ENCODE measurements at regions not wholly inside any gene's neighbourhood (a gene's known extent, or its start where the extent isn't known, plus 50 kb on each side); places are given as distances from the start of the nearest gene placed in this dataset.
"Not testable (repeated sequence)": the region's sequence is repeated elsewhere in the genome, so short reads cannot be mapped to it uniquely, and the experiment has no call there.

DNA sequence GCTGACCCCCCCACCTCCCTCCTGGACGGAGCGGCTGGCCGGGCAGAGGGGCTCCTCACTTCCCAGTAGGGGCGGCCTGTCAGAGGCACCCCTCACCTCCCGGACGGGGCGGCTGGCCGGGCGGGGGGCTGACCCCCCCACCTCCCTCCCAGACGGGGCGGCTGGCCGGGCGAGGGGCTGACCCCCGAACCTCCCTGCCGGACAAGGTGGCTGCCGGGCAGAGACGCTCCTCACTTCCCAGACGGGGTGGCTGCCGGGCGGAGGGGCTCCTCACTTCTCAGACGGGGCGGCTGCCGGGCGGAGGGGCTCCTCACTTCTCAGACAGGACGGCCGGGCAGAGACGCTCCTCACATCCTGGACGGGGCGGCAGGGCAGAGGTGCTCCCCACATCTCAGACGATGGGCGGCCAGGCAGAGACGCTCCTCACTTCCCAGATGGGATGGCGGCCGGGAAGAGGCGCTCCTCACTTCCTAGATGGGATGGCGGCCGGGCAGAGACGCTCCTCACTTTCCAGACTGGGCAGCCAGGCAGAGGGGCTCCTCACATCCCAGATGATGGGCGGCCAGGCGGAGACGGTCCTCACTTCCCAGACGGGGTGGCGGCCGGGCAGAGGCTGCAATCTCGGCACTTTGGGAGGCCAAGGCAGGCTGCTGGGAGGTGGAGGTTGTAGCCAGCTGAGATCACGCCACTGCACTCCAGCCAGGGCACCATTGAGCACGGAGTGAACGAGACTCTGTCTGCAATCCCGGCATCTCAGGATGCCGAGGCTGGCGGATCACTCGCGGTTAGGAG is 66.2 kb upstream of the PAPPA2 start:
- H3K27ac ChIP-seq (ENCODE audit: low read length); H3K79me2 ChIP-seq (ENCODE audit: low read length); H2AFZ ChIP-seq (ENCODE audit: low read length); H3K36me3 ChIP-seq (ENCODE audit: insufficient read depth, low read length); H3K9ac ChIP-seq (ENCODE audit: low read length); H3K4me2 ChIP-seq (ENCODE audit: low read depth, low read length, poor library complexity, severe bottlenecking); H3K4me3 ChIP-seq (ENCODE audit: low read length); DNase-seq; H3K27me3 ChIP-seq (ENCODE audit: low read length); H3K9me2 ChIP-seq (replicated peaks; ENCODE audit: insufficient read depth, low read length); H4K20me1 ChIP-seq (ENCODE audit: insufficient read depth, low read depth, low read length); H3K4me1 ChIP-seq (ENCODE audit: low read length); H3K9me3 ChIP-seq (ENCODE audit: low read length): not testable (repeated sequence)

DNA sequence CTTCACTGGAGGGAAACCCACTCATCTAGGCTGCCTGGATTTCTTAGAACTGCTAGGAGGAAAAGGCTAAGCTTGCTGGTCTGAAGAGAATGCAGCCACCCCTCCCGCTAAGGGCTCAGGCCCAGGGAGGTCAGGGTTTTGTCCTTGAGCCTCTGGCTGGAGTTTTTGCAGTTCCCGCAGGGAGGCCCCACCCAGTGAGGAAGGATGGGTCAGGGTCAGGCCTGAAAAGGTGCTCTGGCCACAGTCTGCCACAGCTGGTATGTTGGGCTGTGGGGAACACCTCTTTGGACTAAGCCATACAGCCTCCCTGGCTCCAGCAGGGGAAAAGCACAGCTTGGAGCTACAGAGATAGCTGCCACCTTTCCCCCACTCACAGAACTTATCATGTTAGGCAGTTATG is 71.4 kb upstream of the PAPPA2 start:
- Histone ChIP-seq H3K9me2 (replicated peaks; ENCODE audit: insufficient read depth, low read length) (no peaks in the 10 kb centered on the region), H4K20me1 (ENCODE audit: insufficient read depth, low read depth, low read length) (no peaks in the 10 kb centered on the region), H3K79me2 (ENCODE audit: low read length) (no peaks in the 10 kb centered on the region), H3K4me3 (ENCODE audit: low read length) (no peak overlapping the region), H3K27me3 (ENCODE audit: low read length) (no peaks in the 10 kb centered on the region), H3K4me2 (ENCODE audit: low read depth, low read length, poor library complexity, severe bottlenecking) (no peak overlapping the region), H2AFZ (ENCODE audit: low read length) (no peak overlapping the region), H3K27ac (ENCODE audit: low read length) (no peak overlapping the region), H3K4me1 (ENCODE audit: low read length) (no peaks in the 10 kb centered on the region), H3K9ac (ENCODE audit: low read length) (no peak overlapping the region), H3K9me3 (ENCODE audit: low read length) (no peaks in the 10 kb centered on the region), H3K36me3 (ENCODE audit: insufficient read depth, low read length) (no peaks in the 10 kb centered on the region)
- no peak for DNase-seq

DNA sequence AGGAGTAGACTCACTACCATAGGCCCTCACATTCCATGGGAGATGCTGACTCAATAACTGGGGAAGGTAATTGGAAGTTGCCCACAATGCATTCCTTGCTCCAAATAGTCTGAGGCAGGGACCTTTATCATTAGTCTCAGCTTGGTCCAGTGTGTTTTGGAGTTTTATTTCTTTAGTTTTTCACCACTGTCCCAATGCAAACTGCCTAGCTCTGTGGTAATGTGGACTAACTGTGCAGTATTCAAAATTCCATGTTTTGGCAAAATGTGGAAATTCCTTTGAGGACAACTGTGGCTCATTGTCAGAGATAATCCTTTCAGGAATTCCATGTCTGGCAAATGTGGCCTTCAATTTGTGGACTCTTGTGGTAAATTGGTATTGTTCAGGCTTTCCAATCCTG is 78.1 kb upstream of the PAPPA2 start:
- Histone ChIP-seq H3K9me3 (ENCODE audit: low read length) (no peaks in the 10 kb centered on the region), H3K4me2 (ENCODE audit: low read depth, low read length, poor library complexity, severe bottlenecking) (no peak overlapping the region), H3K27ac (ENCODE audit: low read length) (no peak overlapping the region), H2AFZ (ENCODE audit: low read length) (no peak overlapping the region), H3K79me2 (ENCODE audit: low read length) (no peaks in the 10 kb centered on the region), H3K27me3 (ENCODE audit: low read length) (no peaks in the 10 kb centered on the region), H3K9me2 (replicated peaks; ENCODE audit: insufficient read depth, low read length) (no peaks in the 10 kb centered on the region), H3K9ac (ENCODE audit: low read length) (no peak overlapping the region), H3K36me3 (ENCODE audit: insufficient read depth, low read length) (no peaks in the 10 kb centered on the region), H3K4me3 (ENCODE audit: low read length) (no peak overlapping the region), H4K20me1 (ENCODE audit: insufficient read depth, low read depth, low read length) (no peaks in the 10 kb centered on the region), H3K4me1 (ENCODE audit: low read length) (no peaks in the 10 kb centered on the region)
- DNase-seq = no peak

DNA sequence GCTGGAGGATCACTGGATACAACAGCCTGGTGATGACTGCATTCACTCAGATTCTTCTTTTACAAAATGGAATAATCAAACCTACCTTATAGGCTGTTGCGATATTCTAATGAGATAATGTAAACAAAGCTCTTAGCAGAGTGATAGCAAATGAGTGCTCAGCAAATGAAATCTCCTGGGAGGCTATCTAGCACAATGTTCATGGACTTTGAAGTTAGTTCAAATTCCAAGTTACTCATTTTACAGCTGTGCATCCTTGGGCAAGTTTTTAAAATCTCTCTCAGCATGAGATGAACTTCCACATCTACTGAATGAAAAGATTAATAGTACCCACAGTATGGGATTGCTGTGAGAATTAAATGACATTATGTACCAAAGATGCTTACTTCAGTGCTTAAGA is 80.8 kb upstream of the PAPPA2 start:
- H2AFZ ChIP-seq (ENCODE audit: low read length) = no peak overlapping the region
- no peak overlapping the region for H3K27ac ChIP-seq (ENCODE audit: low read length)
- no peaks in the 10 kb centered on the region for H3K27me3 ChIP-seq (ENCODE audit: low read length)
- H3K36me3 ChIP-seq (ENCODE audit: insufficient read depth, low read length) = no peaks in the 10 kb centered on the region
- H3K4me2 ChIP-seq (ENCODE audit: low read depth, low read length, poor library complexity, severe bottlenecking) = no peak overlapping the region
- H3K4me3 ChIP-seq (ENCODE audit: low read length) = no peak overlapping the region
- H3K79me2 ChIP-seq (ENCODE audit: low read length) = no peaks in the 10 kb centered on the region
- no peak overlapping the region for H3K9ac ChIP-seq (ENCODE audit: low read length)
- no peaks in the 10 kb centered on the region for H3K9me3 ChIP-seq (ENCODE audit: low read length)
- DNase-seq = no peak
- no peaks in the 10 kb centered on the region for H4K20me1 ChIP-seq (ENCODE audit: insufficient read depth, low read depth, low read length)
- no peaks in the 10 kb centered on the region for H3K4me1 ChIP-seq (ENCODE audit: low read length)
- H3K9me2 ChIP-seq (replicated peaks; ENCODE audit: insufficient read depth, low read length) = no peaks in the 10 kb centered on the region

DNA sequence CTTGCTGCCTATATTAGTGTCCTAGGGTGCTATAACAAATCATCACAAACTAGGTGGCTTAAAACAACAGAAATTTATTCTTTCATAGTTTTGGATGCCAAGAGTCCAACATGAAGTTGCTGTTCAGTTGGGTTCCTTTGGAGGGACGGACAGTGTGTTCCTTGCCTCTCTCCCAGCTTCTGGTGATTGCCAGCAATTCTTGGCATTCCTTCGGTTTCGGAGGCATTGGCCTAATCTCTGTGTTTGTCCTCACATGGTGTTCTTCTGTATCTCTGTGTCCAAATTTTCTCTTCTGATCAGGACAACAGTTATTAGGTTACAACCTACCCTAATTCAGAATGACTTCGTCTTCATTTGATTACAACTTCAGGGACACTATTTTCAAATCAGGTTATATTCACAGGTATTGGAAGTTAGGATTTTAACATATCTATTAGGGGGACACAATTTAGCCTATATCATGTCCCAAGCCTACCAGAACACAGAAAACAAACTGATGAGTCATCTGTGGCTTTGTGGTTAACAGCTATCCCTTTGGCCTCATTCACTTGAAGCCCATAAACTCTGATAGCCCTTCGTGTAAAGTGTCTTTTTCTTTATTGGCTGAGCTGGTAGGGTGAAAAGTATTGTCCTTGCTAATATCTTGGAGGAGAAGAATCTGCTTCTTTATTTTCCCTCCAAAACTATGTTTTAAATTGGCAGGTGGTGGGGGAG is 83.2 kb upstream of the PAPPA2 start:
- Histone ChIP-seq H4K20me1 (ENCODE audit: insufficient read depth, low read depth, low read length) (no peaks in the 10 kb centered on the region), H3K9me3 (ENCODE audit: low read length) (no peaks in the 10 kb centered on the region), H2AFZ (ENCODE audit: low read length) (no peak overlapping the region), H3K36me3 (ENCODE audit: insufficient read depth, low read length) (no peaks in the 10 kb centered on the region), H3K27me3 (ENCODE audit: low read length) (no peaks in the 10 kb centered on the region), H3K4me2 (ENCODE audit: low read depth, low read length, poor library complexity, severe bottlenecking) (no peak overlapping the region), H3K4me3 (ENCODE audit: low read length) (no peak overlapping the region), H3K9me2 (replicated peaks; ENCODE audit: insufficient read depth, low read length) (no peaks in the 10 kb centered on the region), H3K79me2 (ENCODE audit: low read length) (no peaks in the 10 kb centered on the region), H3K4me1 (ENCODE audit: low read length) (no peaks in the 10 kb centered on the region), H3K27ac (ENCODE audit: low read length) (no peak overlapping the region), H3K9ac (ENCODE audit: low read length) (no peak overlapping the region)
- no peak for DNase-seq

DNA sequence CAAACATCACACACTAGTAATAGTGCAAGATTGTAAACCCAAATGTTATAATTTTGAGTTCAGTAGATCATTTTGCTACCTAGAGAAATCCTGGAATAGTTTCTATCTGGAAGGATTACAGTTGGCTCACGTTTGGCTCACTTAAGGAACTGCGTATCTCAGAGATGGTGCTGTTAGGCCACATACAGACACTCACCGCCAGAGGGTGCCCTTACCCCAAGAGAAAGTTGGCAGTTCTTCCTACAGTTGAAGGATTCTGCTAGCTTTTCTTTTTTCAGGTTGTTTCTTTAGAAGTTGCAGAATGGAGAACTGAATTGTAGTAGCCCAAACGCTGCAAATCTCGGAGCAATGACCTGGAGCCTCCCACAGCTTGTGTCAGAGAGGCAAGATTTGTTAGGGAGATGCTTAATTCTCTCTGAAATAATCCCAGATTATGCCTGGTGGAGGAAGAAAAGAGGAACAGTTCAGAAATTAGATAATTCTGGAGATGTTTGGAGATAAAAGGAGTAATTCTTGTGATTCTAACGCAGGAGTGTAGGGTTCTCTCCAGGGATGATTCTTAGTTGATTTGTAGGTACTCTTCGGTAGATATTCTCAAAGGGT is 87.9 kb upstream of the PAPPA2 start:
- Histone ChIP-seq H3K4me3 (ENCODE audit: low read length) (no peak overlapping the region), H3K9me2 (replicated peaks; ENCODE audit: insufficient read depth, low read length) (no peaks in the 10 kb centered on the region), H4K20me1 (ENCODE audit: insufficient read depth, low read depth, low read length) (no peaks in the 10 kb centered on the region), H3K4me2 (ENCODE audit: low read depth, low read length, poor library complexity, severe bottlenecking) (no peak overlapping the region), H3K27ac (ENCODE audit: low read length) (no peak overlapping the region), H3K9ac (ENCODE audit: low read length) (no peak overlapping the region), H2AFZ (ENCODE audit: low read length) (no peak overlapping the region), H3K79me2 (ENCODE audit: low read length) (no peaks in the 10 kb centered on the region), H3K27me3 (ENCODE audit: low read length) (no peaks in the 10 kb centered on the region), H3K36me3 (ENCODE audit: insufficient read depth, low read length) (no peaks in the 10 kb centered on the region), H3K4me1 (ENCODE audit: low read length) (no peaks in the 10 kb centered on the region), H3K9me3 (ENCODE audit: low read length) (no peaks in the 10 kb centered on the region)
- peak; percentile 88 for DNase-seq

DNA sequence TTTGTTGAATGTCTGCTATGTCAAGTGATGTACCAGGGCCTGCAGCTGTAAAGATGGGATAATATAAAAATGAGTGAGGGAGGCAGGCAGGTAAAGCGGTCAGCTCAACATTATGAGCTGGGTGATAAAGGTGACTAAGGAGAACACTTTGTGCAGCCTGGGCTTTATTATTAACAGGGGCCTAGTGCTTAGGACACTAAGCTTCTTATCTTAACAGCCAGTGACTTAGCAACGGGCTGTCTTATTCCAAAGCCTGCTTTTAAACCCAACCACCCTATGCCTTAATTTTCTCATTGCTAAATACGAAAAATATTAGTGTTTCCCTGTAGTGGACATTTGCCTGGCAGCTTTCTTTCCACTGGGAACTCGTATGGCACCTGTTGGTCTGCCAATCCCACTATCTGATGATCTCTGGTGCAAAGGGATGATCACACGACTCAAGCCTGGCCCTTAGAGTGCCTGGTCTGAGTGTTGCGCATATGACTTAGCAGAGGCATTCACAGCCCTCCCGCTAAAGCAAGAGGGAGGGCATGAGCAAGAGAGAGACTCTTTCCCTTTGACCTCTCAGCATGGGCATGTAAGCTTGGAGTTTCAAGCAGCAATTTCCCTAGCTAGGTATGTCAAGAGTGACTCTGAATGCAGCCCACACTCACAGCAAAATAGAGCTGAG is 98.6 kb upstream of the PAPPA2 start:
- H3K36me3 ChIP-seq (ENCODE audit: insufficient read depth, low read length) = no peaks in the 10 kb centered on the region
- no peaks in the 10 kb centered on the region for H4K20me1 ChIP-seq (ENCODE audit: insufficient read depth, low read depth, low read length)
- H3K9ac ChIP-seq (ENCODE audit: low read length) = no peak overlapping the region
- no peaks in the 10 kb centered on the region for H3K4me1 ChIP-seq (ENCODE audit: low read length)
- no peak overlapping the region for H3K4me2 ChIP-seq (ENCODE audit: low read depth, low read length, poor library complexity, severe bottlenecking)
- H3K79me2 ChIP-seq (ENCODE audit: low read length) = no peaks in the 10 kb centered on the region
- no peak overlapping the region for H3K4me3 ChIP-seq (ENCODE audit: low read length)
- no peak overlapping the region for H2AFZ ChIP-seq (ENCODE audit: low read length)
- H3K9me2 ChIP-seq (replicated peaks; ENCODE audit: insufficient read depth, low read length) = no peaks in the 10 kb centered on the region
- no peaks in the 10 kb centered on the region for H3K27me3 ChIP-seq (ENCODE audit: low read length)
- H3K27ac ChIP-seq (ENCODE audit: low read length) = no peak overlapping the region
- no peak for DNase-seq
- no peaks in the 10 kb centered on the region for H3K9me3 ChIP-seq (ENCODE audit: low read length)

DNA sequence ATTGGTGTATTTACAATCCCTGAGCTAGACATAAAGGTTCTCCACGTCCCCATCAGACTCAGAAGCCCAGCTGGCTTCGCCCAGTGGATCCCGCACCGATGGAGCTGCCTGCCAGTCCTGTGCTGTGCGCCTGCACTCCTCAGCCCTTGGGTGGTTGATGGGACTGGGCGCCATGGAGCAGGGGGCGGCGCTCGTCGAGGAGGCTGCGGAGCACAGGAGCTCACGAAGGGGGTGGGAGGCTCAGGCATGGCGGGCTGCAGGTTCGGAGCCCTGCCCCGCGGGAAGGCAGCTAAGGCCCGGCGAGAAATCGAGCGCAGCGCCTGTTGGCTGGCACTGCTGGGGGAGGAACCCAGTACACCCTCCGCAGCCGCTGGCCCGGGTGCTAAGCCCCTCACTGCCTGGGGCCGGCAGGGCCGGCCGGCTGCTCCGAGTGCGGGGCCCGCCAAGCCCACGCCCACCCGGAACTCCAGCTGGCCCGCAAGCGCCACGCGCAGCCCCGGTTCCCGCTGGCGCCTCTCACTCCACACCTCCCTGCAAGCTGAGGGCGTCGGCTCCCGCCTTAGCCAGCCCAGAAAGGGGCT is 113.8 kb upstream of the PAPPA2 start:
- H3K9me3 ChIP-seq (ENCODE audit: low read length); H3K27me3 ChIP-seq (ENCODE audit: low read length); H3K4me3 ChIP-seq (ENCODE audit: low read length); H3K9me2 ChIP-seq (replicated peaks; ENCODE audit: insufficient read depth, low read length); H3K4me1 ChIP-seq (ENCODE audit: low read length); H3K4me2 ChIP-seq (ENCODE audit: low read depth, low read length, poor library complexity, severe bottlenecking); H3K36me3 ChIP-seq (ENCODE audit: insufficient read depth, low read length); DNase-seq; H3K9ac ChIP-seq (ENCODE audit: low read length); H3K27ac ChIP-seq (ENCODE audit: low read length); H3K79me2 ChIP-seq (ENCODE audit: low read length); H2AFZ ChIP-seq (ENCODE audit: low read length); H4K20me1 ChIP-seq (ENCODE audit: insufficient read depth, low read depth, low read length): not testable (repeated sequence)

Measured in Karpas-422 (cell line).